ENCODE measurements at regions not wholly inside any gene's neighbourhood (a gene's known extent, or its start where the extent isn't known, plus 50 kb on each side); places are given as distances from the start of the nearest gene placed in this dataset.
"Not testable (repeated sequence)": the region's sequence is repeated elsewhere in the genome, so short reads cannot be mapped to it uniquely, and the experiment has no call there.

DNA sequence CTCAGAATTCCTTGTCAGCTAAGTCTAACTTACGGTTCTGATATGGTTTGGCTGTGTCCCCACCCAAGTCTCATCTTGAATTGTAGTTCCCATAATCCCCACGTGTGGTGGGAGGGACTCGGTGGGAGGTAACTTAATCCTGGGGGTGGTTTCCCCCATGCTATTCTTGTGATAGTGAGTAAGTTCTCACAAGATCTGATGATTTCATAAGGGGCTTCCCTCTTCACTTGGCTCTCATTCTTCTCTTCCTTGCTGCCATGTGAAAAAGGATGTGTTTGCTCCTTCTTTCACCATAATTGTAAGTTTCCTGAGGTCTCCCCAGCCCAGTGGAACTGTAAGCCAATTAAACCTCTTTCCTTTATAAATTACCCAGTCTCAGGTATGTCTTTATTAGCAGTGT, 163.0 kb downstream of the PMAIP1 start:
- not testable (repeated sequence) for DNase-seq (ENCODE audit: low spot score)

GRCh38 chr18:60062396-60062795, 162.6 kb downstream of the PMAIP1 start:
- no peak for DNase-seq (ENCODE audit: low spot score)

DNA sequence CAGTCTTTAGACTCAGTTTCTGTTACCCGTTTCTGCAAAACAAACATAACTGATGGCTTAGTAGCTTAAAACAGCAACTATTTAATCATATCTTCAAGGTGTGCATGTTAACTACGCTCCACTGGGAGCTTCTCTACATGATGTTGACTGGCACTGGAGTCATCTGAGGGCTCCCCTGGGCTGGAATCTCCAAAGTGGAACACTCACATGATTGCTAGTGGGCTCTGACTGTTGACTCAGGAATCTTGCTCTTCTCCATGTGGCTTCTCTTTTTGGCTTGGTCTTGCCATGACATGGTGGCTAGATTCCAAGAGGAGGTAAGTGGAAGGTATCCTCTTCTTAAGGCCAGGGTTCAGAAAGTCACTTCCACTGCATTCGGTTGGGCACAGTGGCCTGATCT, 160.8 kb downstream of the PMAIP1 start:
- no peak for DNase-seq (ENCODE audit: low spot score)

DNA sequence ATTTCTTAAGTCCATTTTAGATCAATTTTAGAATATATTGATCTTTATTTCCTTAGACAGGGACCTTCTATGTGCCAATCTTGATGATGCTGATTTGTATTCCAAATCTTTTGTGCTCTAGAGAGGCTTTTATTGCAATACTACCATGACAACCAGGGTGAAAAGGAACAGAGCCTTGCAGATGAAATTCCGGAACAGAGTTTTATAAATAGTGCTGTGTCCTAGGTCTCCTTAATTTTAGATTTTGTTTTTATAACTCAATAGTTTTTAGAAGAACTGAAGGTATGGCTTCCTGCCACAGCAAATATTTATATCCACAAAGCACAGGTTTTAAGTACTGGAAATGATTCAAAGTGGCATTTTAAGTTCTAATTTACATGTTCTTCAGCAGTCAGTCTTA, 160.2 kb downstream of the PMAIP1 start:
- DNase-seq (ENCODE audit: low spot score), result peak; percentile 17

- no peak for DNase-seq (ENCODE audit: low spot score)
These were observed 159.4 kb downstream of the PMAIP1 start for GRCh38 chr18:60059216-60059615.

DNA sequence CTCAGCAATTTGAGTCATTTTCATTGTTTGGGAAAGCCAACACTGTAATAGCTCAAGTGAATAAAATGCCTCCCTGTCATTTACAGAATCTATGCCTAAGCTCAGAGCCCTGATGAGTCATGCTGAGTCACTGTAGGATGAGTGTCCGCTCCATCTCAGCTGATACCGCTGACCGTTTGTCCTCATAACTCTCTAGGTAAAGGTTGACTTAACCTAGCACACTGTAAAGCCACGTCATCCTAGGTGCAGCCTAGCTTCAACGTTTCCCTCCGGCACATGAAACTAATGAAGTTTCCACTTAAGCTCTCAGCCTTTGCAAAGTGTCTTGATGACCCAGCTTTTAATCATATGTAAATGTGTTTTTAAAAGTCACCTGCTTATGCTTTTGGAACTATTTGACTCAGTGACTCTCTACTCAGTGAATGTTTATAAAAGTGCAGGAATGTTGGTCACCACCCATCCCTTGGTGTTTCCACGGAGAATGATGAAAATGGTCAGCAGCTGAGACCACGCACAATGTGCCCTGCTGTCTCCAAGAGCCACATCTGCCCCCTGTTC, 154.0 kb downstream of the PMAIP1 start:
- no peak for DNase-seq (ENCODE audit: low spot score)

- no peak for DNase-seq (ENCODE audit: low spot score)
These were observed 151.0 kb downstream of the PMAIP1 start for GRCh38 chr18:60050821-60051220.

DNA sequence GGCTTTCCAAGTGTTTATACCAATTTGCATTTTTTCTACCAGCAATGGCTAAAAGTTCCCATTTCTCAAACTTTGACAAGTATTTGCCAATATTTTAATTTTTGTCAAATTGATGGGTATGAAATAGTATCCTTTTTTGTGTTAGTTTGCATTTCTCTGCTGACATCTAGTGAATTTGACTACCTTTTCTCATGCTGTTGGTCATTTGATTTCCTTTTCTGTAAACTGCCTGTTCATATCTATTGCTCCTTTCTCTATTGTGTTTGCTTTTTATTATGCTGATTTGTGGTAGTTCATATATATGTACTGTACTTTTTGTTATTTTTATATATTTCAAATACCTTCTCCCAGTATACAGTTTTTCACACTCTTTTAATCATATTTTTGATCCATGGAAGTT, 149.4 kb downstream of the PMAIP1 start:
- DNase-seq (ENCODE audit: low spot score), result no peak

- DNase-seq (ENCODE audit: low spot score), result no peak
These were observed 147.8 kb downstream of the PMAIP1 start for GRCh38 chr18:60047556-60047955.

- no peak for DNase-seq (ENCODE audit: low spot score)
These were observed 144.7 kb downstream of the PMAIP1 start for GRCh38 chr18:60044290-60045006.

GRCh38 chr18:60040971-60041370, 141.2 kb downstream of the PMAIP1 start:
- DNase-seq (ENCODE audit: low spot score), result no peak

DNA sequence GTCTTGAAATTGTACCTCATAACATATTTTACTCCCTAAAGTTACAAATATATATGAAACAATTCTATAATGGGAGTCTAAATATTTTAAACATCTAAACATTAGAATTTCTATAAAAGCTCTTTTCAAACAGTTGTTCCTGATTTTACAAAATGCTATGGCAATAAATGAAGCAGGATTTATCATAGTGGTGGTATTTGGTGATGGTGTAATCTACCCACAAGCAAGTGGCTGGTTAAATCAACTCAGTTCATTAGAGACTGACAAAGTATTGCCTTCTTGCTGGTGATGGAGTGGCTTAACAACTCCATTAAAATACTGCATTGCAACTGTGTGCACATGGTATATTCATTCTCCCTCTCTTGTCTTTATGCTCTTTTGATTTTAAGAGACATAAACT, 138.9 kb downstream of the PMAIP1 start:
- no peak for DNase-seq (ENCODE audit: low spot score)

DNA sequence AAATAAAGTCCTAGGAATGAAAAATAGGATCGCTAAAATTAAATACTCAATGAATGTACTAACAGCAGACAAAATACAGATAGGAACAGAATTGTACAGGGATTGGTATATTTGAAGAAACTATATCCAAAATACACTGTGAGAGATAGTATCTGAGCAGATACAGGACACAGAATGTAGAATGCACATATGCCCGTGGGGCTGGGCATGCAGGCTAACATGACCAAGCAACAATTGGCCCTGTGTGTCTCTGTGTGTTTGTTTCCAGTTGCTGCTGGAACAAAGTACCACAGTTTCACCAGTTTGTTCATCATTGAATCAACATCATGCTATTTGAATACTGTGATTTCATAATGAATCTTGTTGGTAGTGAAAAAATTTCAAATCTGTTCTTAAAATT, 127.6 kb downstream of the PMAIP1 start:
- DNase-seq (ENCODE audit: low spot score), result peak; percentile 79

DNA sequence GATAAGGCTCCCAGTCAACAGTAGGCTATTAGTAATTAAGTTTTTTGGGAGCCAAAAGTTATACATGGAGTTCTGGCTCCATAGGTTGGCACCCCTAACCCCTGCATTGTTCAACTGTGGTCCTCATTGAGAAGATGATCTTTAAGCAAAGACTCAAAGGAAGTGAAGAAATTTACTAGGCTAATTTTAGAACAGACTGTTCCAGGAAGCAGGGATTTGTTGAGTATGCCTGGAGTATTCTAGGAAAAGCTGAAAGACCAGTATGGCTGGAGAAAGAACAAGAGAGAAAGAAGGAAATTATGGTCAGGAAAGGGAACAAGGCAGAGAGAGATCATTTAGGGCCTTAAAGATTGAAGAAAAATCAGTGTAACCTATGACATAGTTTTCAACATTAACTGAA, 125.1 kb downstream of the PMAIP1 start:
- no peak for DNase-seq (ENCODE audit: low spot score)

- no peak for DNase-seq (ENCODE audit: low spot score)
These were observed 124.5 kb downstream of the PMAIP1 start for GRCh38 chr18:60024345-60024744.

GRCh38 chr18:60022671-60023276, 123.0 kb downstream of the PMAIP1 start:
- no peak for DNase-seq (ENCODE audit: low spot score)

DNA sequence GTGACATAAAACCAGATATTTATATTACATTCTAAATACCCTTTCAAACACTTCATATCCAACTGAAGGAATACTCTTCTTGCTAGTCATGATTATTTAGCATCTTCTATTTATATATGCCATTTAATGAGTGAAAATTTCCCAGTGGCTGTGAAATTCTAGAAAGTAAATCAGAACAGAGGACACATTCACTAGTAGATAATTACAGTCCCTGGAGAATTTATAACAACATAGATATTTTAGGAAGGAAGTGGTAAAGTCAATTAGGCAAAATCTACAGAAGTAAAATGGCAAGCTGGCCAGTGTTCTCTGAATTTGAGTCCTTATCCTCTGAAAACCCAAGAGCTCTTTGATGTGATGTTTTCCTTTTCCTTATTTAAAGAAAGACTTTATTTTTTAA, 121.8 kb downstream of the PMAIP1 start:
- no peak for DNase-seq (ENCODE audit: low spot score)

DNA sequence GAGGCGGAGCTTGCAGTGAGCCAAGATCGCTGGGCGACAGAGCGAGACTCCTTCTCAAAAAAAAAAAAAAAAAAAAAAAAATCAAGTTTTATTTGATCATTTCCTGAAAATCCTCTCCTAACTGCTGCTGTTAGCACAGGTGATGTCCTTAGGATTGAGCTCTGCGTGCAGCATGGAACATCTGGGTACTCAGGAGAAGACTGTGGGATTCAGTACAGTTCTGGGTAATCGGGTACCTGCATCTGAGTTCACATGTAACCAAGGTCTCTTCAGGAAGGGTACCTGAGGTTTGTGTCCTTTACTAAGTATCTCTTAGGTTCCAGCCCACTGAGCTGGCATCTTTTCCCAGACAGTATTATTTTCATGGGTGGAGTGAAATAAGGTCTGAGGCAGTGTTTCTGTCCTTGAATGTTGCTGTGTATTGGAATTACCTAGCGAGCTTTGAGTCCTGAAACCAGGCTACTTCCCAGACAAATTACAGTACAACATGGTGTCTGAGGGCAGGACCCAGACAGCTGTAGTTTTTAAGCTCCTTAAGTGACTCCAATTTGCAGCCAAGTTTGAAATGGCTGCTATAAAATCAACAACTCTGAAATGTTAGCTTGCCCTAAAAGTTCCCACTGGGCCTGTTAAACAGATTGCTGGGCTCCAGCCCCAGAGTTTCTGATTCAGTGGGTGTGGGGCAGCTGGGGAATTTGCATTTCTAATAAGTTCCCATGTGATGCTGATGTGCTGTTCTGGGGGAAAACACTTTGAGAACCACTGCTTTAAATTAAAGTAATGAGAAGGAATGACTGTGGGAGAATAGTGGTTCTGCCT, 120.5 kb downstream of the PMAIP1 start:
- no peak for DNase-seq (ENCODE audit: low spot score)

- no peak for DNase-seq (ENCODE audit: low spot score)
These were observed 119.7 kb downstream of the PMAIP1 start for GRCh38 chr18:60019463-60019840.

- DNase-seq (ENCODE audit: low spot score), result no peak
These were observed 119.0 kb downstream of the PMAIP1 start for GRCh38 chr18:60018618-60019462.

GRCh38 chr18:60018134-60018533, 118.3 kb downstream of the PMAIP1 start:
- DNase-seq (ENCODE audit: low spot score), result not testable (repeated sequence)

DNA sequence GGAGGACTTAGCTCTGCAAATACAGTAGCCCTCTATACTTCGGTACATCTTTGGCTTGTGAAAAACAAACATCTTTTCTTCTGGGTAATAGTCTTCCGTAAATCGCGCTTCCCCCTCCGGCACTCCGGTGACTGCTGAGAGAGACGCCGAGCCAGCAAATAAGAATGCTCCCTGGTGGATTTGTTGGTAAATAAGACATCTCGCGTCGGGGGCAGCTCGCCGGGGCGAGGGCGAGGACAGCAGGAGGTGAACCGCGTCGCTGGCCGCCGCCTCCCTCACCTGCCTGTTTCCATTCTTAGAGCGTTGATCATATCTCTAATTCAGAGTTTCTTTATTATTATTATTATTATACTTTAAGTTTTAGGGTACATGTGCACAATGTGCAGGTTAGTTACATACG, 117.6 kb downstream of the PMAIP1 start:
- no peak for DNase-seq (ENCODE audit: low spot score)
